Neural cell (in vitro differentiated cells): ENCODE measurements at regions not wholly inside any gene's neighbourhood (a gene's known extent, or its start where the extent isn't known, plus 50 kb on each side); places are given as distances from the start of the nearest gene placed in this dataset.

Experiments used
- H2AFZ ChIP-seq: fragments of 200-600, 300-800 bp; sonication (generic), shearing (Covaris generic); 2 replicates; pipeline ENCODE4 v1.6.0; 2014; ENCODE audit warnings: low read depth, mild to moderate bottlenecking, antibody characterized with exemption, low read length, moderate library complexity
- H3F3A ChIP-seq: fragments of 200-600 bp; shearing (Covaris generic); 2 replicates; pipeline ENCODE4 v1.6.1; 2016; ENCODE audit warnings: mild to moderate bottlenecking, moderate library complexity, mixed read lengths, antibody characterized with exemption, low read length; ENCODE audit not compliant: insufficient read depth, poor library complexity, severe bottlenecking
- H3K27ac ChIP-seq: fragments of 200-600, 300-800 bp; sonication (generic), shearing (Covaris generic); 2 replicates; pipeline ENCODE4 v1.5.1; 2014; ENCODE audit warnings: mild to moderate bottlenecking, low read length, moderate library complexity
- H3K27me3 ChIP-seq: fragments of 300-800, 200-600 bp; sonication (generic), shearing (Covaris generic); 2 replicates; pipeline ENCODE4 v1.6.0; 2014; ENCODE audit warnings: mild to moderate bottlenecking, low read depth, low read length, moderate library complexity; ENCODE audit not compliant: insufficient read depth
- H3K36me3 ChIP-seq: fragments of 300-800, 200-600 bp; sonication (generic), shearing (Covaris generic); 2 replicates; pipeline ENCODE4 v1.5.1; 2014; ENCODE audit warnings: mild to moderate bottlenecking, antibody characterized with exemption, low read length, moderate library complexity; ENCODE audit not compliant: insufficient read depth
- H3K4me2 ChIP-seq: fragments of 300-800, 200-600 bp; sonication (generic), shearing (Covaris generic); 2 replicates; pipeline ENCODE4 v1.6.0; 2014; ENCODE audit warnings: mild to moderate bottlenecking, low read length
- H3K4me3 ChIP-seq: fragments of 300-800, 200-600 bp; sonication (generic), shearing (Covaris generic); 2 replicates; pipeline ENCODE4 v1.5.1; 2014; ENCODE audit warnings: mild to moderate bottlenecking, low read length, moderate library complexity
- H3K79me2 ChIP-seq: fragments of 200-600 bp; shearing (Covaris generic); replicated peaks from 2 replicates; pipeline ENCODE4 v1.6.0; 2014; ENCODE audit warnings: mild to moderate bottlenecking, low read length, moderate library complexity; ENCODE audit not compliant: insufficient read depth
- H3K9ac ChIP-seq: fragments of 300-800, 200-600 bp; sonication (generic), shearing (Covaris generic); 2 replicates; pipeline ENCODE4 v1.6.1; 2016; ENCODE audit warnings: mild to moderate bottlenecking, low read length, mixed read lengths
- H3K9me2 ChIP-seq: fragments of 200-600 bp; shearing (Covaris generic); 2 replicates; pipeline ENCODE4 v1.6.1; 2016; ENCODE audit warnings: mild to moderate bottlenecking, low read length, mixed read lengths; ENCODE audit not compliant: insufficient read depth
- H3K9me3 ChIP-seq: fragments of 200-600, 300-800 bp; sonication (generic), shearing (Covaris generic); 2 replicates; pipeline ENCODE4 v1.6.1; 2016; ENCODE audit warnings: mild to moderate bottlenecking, mixed run types, low read length, moderate library complexity, mixed read lengths
- H4K20me1 ChIP-seq: fragments of 200-600 bp; shearing (Covaris generic); 2 replicates; pipeline ENCODE4 v1.6.1; 2016; ENCODE audit warnings: mild to moderate bottlenecking, mixed run types; ENCODE audit not compliant: insufficient read depth
- CTCF ChIP-seq: fragments of 450-650 bp; IDR thresholded peaks from 2 replicates; pipeline ENCODE4 v1.5.1; 2014; ENCODE audit warnings: antibody characterized with exemption, mild to moderate bottlenecking, moderate library complexity; ENCODE audit not compliant: poor library complexity, severe bottlenecking
- EP300 ChIP-seq: fragments of 450-650 bp; conservative IDR thresholded peaks from 2 replicates; pipeline ENCODE4 v1.6.1; 2014; ENCODE audit warnings: antibody characterized with exemption, mild to moderate bottlenecking, moderate library complexity; ENCODE audit not compliant: poor library complexity, severe bottlenecking
- EZH2 ChIP-seq: fragments of 200-600, 300-800 bp; shearing (Covaris generic), sonication (generic); IDR thresholded peaks from 2 replicates; pipeline ENCODE4 v1.6.1; 2014; ENCODE audit warnings: antibody characterized with exemption, low read length, borderline replicate concordance, mild to moderate bottlenecking; ENCODE audit not compliant: insufficient read depth, poor library complexity, severe bottlenecking
- MXI1 ChIP-seq: fragments of 450-650 bp; conservative IDR thresholded peaks from 2 replicates; pipeline ENCODE4 v1.6.1; 2014; ENCODE audit warnings: antibody characterized with exemption, mild to moderate bottlenecking; ENCODE audit not compliant: poor library complexity, severe bottlenecking
- POLR2AphosphoS5 ChIP-seq: IDR thresholded peaks from 2 replicates; pipeline ENCODE4 v1.6.1; 2012
- RAD21 ChIP-seq: fragments of 450-650 bp; conservative IDR thresholded peaks from 2 replicates; pipeline ENCODE4 v1.6.1; 2014; ENCODE audit warnings: antibody characterized with exemption, mild to moderate bottlenecking, moderate library complexity
- REST ChIP-seq: IDR thresholded peaks from 2 replicates; pipeline ENCODE4 v1.6.1; 2012; ENCODE audit warnings: borderline replicate concordance
- SMC3 ChIP-seq: fragments of 450-650 bp; conservative IDR thresholded peaks from 2 replicates; pipeline ENCODE4 v1.6.1; 2014; ENCODE audit warnings: antibody characterized with exemption, mild to moderate bottlenecking, moderate library complexity; ENCODE audit not compliant: poor library complexity
- TAF1 ChIP-seq: IDR thresholded peaks from 2 replicates; pipeline ENCODE4 v1.6.1; 2012; ENCODE audit warnings: low read depth

DNA sequence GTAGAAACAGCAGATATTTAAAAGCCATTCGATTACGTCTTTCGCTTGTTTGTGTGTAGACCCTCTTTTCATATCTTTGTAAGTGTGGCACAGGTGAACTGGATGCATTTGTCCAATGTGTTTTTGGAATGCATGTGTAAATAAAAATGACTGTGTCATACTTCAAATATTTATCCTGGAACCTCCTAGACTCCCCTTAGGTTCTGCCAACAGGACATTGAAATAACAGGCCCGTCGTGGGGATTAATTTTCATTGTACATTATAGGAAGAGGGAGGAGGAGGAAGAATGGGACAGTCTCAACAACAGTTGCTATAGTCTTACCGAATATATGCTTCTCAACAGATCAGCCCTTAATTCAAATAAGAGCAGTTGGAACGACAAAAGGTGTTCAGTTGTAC, 95.8 kb downstream of the PRKAB2 start:
- TF ChIP-seq REST, result no peak
- TF ChIP-seq RAD21, result no peak
- no peak for TF ChIP-seq EZH2
- TF ChIP-seq POLR2AphosphoS5, result no peak
- TF ChIP-seq SMC3, result no peak
- TF ChIP-seq CTCF, result no peak
- no peak for TF ChIP-seq MXI1
- no peak for TF ChIP-seq EP300
- no peak for TF ChIP-seq TAF1
- H4K20me1 ChIP-seq, result no peaks in the 10 kb centered on the region
- H2AFZ ChIP-seq, result no peak overlapping the region
- H3K27me3 ChIP-seq, result peaks cover 100% of the 10 kb centered on the region
- no peaks in the 10 kb centered on the region for H3K36me3 ChIP-seq
- no peak overlapping the region for H3K4me2 ChIP-seq
- no peak overlapping the region for H3K27ac ChIP-seq
- H3K9me3 ChIP-seq, result peaks cover 25% of the 10 kb centered on the region
- no peak overlapping the region for H3K9ac ChIP-seq
- no peaks in the 10 kb centered on the region for H3K9me2 ChIP-seq
- no peak overlapping the region for H3K4me3 ChIP-seq
- no peaks in the 10 kb centered on the region for H3F3A ChIP-seq
- H3K79me2 ChIP-seq, result no peaks in the 10 kb centered on the region

- Histone ChIP-seq H3K9me2 (no peaks in the 10 kb centered on the region), H3K9ac (no peak overlapping the region), H3K9me3 (peaks cover 21% of the 10 kb centered on the region), H4K20me1 (no peaks in the 10 kb centered on the region), H3K36me3 (no peaks in the 10 kb centered on the region), H2AFZ (no peak overlapping the region), H3K4me3 (peak overlapping the region; percentile 60), H3K4me2 (no peak overlapping the region), H3K27ac (no peak overlapping the region), H3K27me3 (peaks cover 78% of the 10 kb centered on the region), H3F3A (no peaks in the 10 kb centered on the region), H3K79me2 (no peaks in the 10 kb centered on the region)
- TF ChIP-seq SMC3, result no peak
- no peak for TF ChIP-seq REST
- TF ChIP-seq MXI1, result no peak
- no peak for TF ChIP-seq TAF1
These were observed 99.5 kb downstream of the PRKAB2 start for GRCh38 chr1:147072482-147073432.
